GM23338 (cell line): ENCODE measurements at regions not wholly inside any gene's neighbourhood (a gene's known extent, or its start where the extent isn't known, plus 50 kb on each side); places are given as distances from the start of the nearest gene placed in this dataset.

Experiments used
- ATAC-seq: fragments of 200-7000 bp; cut with Tn5 transposase; 3 replicates; pipeline ENCODE4 v1.9.1; 2020
- DNase-seq: peaks from one replicate; pipeline ENCODE4 v3.0.0-alpha.2; 2015; ENCODE audit warnings: low spot score
- H2AFZ ChIP-seq: fragments of 200-600 bp; sonication (generic); 2 replicates; pipeline ENCODE4 v1.8.0; 2016; ENCODE audit warnings: antibody characterized with exemption, mild to moderate bottlenecking, moderate library complexity
- H3F3A ChIP-seq: fragments of 200-600 bp; sonication (generic); replicated peaks from 2 replicates; pipeline ENCODE4 v1.8.0; 2017; ENCODE audit warnings: antibody characterized with exemption, mixed run types, low read depth
- H3K27ac ChIP-seq: fragments of 200-600 bp; sonication (generic); 2 replicates; pipeline ENCODE4 v1.6.1; 2016; ENCODE audit warnings: low read depth
- H3K27me3 ChIP-seq: fragments of 200-600 bp; sonication (generic); 2 replicates; pipeline ENCODE4 v1.8.0; 2016; ENCODE audit warnings: mild to moderate bottlenecking, mixed run types, moderate library complexity; ENCODE audit not compliant: insufficient read depth
- H3K36me3 ChIP-seq: fragments of 200-600 bp; sonication (generic); 2 replicates; pipeline ENCODE4 v1.8.0; 2016; ENCODE audit warnings: mild to moderate bottlenecking; ENCODE audit not compliant: insufficient read depth
- H3K4me1 ChIP-seq: fragments of 200-600 bp; sonication (generic); 2 replicates; pipeline ENCODE4 v1.8.0; 2016; ENCODE audit warnings: mild to moderate bottlenecking, moderate library complexity; ENCODE audit not compliant: insufficient read depth
- H3K4me2 ChIP-seq: fragments of 200-600 bp; sonication (generic); 2 replicates; pipeline ENCODE4 v1.7.1; 2017; ENCODE audit warnings: mixed run types
- H3K4me3 ChIP-seq: fragments of 200-600 bp; sonication (generic); 2 replicates; pipeline ENCODE4 v1.6.1; 2016; ENCODE audit warnings: mixed run types
- H3K79me2 ChIP-seq: fragments of 200-600 bp; sonication (generic); replicated peaks from 2 replicates; pipeline ENCODE4 v1.8.0; 2017; ENCODE audit warnings: mild to moderate bottlenecking; ENCODE audit not compliant: insufficient read depth
- H3K9me2 ChIP-seq: fragments of 200-600 bp; sonication (generic); 2 replicates; pipeline ENCODE4 v1.8.0; 2017; ENCODE audit not compliant: insufficient read depth
- H4K20me1 ChIP-seq: fragments of 200-600 bp; sonication (generic); replicated peaks from 2 replicates; pipeline ENCODE4 v1.8.0; 2017; ENCODE audit warnings: mild to moderate bottlenecking; ENCODE audit not compliant: insufficient read depth
- H3K27ac Mint-ChIP-seq: 2 replicates; pipeline ENCODE4 v1.8.0; 2020; ENCODE audit warnings: inconsistent platforms, mild to moderate bottlenecking, moderate library complexity, mixed read lengths
- H3K27me3 Mint-ChIP-seq: 3 replicates; pipeline ENCODE4 v1.8.0; 2022; ENCODE audit warnings: low read depth, mild to moderate bottlenecking, moderate library complexity, mixed read lengths, inconsistent platforms; ENCODE audit not compliant: insufficient read depth, poor library complexity
- H3K36me3 Mint-ChIP-seq: 3 replicates; pipeline ENCODE4 v1.8.0; 2021; ENCODE audit warnings: low read depth, mild to moderate bottlenecking, inconsistent platforms, moderate library complexity, mixed read lengths
- H3K4me1 Mint-ChIP-seq: 3 replicates; pipeline ENCODE4 v1.8.0; 2020; ENCODE audit warnings: mild to moderate bottlenecking, inconsistent platforms, mixed read lengths
- H3K4me3 Mint-ChIP-seq: 3 replicates; pipeline ENCODE4 v1.8.0; 2021; ENCODE audit warnings: moderate library complexity, mild to moderate bottlenecking, inconsistent platforms, mixed read lengths
- H3K9me3 Mint-ChIP-seq: 3 replicates; pipeline ENCODE4 v1.8.0; 2020; ENCODE audit warnings: moderate library complexity, mild to moderate bottlenecking, inconsistent platforms, mixed read lengths
- CTCF ChIP-seq, 2 experiments: fragments of 200-600 bp in 1 of 2; sonication (generic) in 1 of 2; conservative IDR thresholded peaks; 2 replicates each; pipeline versions ENCODE4 v1.5.1 to v1.6.1; 2016 to 2017; ENCODE audit warnings: antibody characterized with exemption in 2 of 2, low read depth in 2 of 2, mild to moderate bottlenecking in 2 of 2, moderate library complexity in 1 of 2
- ETS1 ChIP-seq: IDR thresholded peaks from 2 replicates; pipeline ENCODE4 v1.6.1; 2016; ENCODE audit warnings: antibody characterized with exemption
- EZH2phosphoT487 ChIP-seq: fragments of 200-600 bp; sonication (generic); IDR thresholded peaks from one replicate; pipeline ENCODE4 v1.8.1; 2018; ENCODE audit warnings: antibody characterized with exemption; ENCODE audit not compliant: unreplicated experiment
- JUNB ChIP-seq: IDR thresholded peaks from one replicate; pipeline ENCODE4 v1.6.1; 2016; ENCODE audit warnings: antibody characterized with exemption; ENCODE audit not compliant: unreplicated experiment
- NANOG ChIP-seq: IDR thresholded peaks from 2 replicates; pipeline ENCODE4 v1.6.1; 2016; ENCODE audit warnings: antibody characterized with exemption, borderline replicate concordance
- REST ChIP-seq: IDR thresholded peaks from one replicate; pipeline ENCODE4 v1.6.1; 2018; ENCODE audit warnings: antibody characterized with exemption; ENCODE audit not compliant: unreplicated experiment
- STAT1 ChIP-seq: IDR thresholded peaks from one replicate; pipeline ENCODE4 v1.6.1; 2016; ENCODE audit warnings: antibody characterized with exemption; ENCODE audit not compliant: unreplicated experiment
- ZNF114 ChIP-seq: fragments of 250-450 bp; sonication (Bioruptor Pico); IDR thresholded peaks from 2 replicates; pipeline ENCODE4 v1.5.0; 2020; ENCODE audit warnings: mild to moderate bottlenecking, moderate library complexity
- ZNF331 ChIP-seq: fragments of 250-450 bp; sonication (Bioruptor Pico); IDR thresholded peaks from 2 replicates; pipeline ENCODE4 v1.5.0; 2020; ENCODE audit warnings: low read depth, mild to moderate bottlenecking, moderate library complexity
- TF ChIP-seq, protein P1 (sequence below): fragments of 250-450 bp; sonication (Bioruptor Pico); IDR thresholded peaks from 2 replicates; pipeline ENCODE4 v1.5.0; 2020; ENCODE audit warnings: mild to moderate bottlenecking, moderate library complexity

GRCh38 chr6:9708600-9708999 is 706.3 kb downstream of the TFAP2A start:
- no peaks in the 10 kb centered on the region for H3K79me2 ChIP-seq
- DNase-seq (no peak), ATAC-seq (no peak)
- no peaks in the 10 kb centered on the region for H3K36me3 ChIP-seq
- Mint-ChIP-seq H3K4me3 (no peak overlapping the region), H3K27me3 (no peaks in the 10 kb centered on the region), H3K36me3 (no peaks in the 10 kb centered on the region), H3K27ac (no peak overlapping the region), H3K4me1 (peaks cover 19% of the 10 kb centered on the region), H3K9me3 (no peaks in the 10 kb centered on the region)
- H3K4me1 ChIP-seq, result peaks cover 32% of the 10 kb centered on the region
- peaks cover 10% of the 10 kb centered on the region for H3K9me2 ChIP-seq
- no peak for TF ChIP-seq NANOG
- TF ChIP-seq CTCF (conservative IDR thresholded peaks at IDR 0.05; ENCODE audit: low read depth in 2 of 2), result no peak
- TF ChIP-seq JUNB, result no peak
- no peak for TF ChIP-seq ZNF114 (CRISPR knock-in tag)
- no peak for TF ChIP-seq ETS1
- TF ChIP-seq, protein P1, sequence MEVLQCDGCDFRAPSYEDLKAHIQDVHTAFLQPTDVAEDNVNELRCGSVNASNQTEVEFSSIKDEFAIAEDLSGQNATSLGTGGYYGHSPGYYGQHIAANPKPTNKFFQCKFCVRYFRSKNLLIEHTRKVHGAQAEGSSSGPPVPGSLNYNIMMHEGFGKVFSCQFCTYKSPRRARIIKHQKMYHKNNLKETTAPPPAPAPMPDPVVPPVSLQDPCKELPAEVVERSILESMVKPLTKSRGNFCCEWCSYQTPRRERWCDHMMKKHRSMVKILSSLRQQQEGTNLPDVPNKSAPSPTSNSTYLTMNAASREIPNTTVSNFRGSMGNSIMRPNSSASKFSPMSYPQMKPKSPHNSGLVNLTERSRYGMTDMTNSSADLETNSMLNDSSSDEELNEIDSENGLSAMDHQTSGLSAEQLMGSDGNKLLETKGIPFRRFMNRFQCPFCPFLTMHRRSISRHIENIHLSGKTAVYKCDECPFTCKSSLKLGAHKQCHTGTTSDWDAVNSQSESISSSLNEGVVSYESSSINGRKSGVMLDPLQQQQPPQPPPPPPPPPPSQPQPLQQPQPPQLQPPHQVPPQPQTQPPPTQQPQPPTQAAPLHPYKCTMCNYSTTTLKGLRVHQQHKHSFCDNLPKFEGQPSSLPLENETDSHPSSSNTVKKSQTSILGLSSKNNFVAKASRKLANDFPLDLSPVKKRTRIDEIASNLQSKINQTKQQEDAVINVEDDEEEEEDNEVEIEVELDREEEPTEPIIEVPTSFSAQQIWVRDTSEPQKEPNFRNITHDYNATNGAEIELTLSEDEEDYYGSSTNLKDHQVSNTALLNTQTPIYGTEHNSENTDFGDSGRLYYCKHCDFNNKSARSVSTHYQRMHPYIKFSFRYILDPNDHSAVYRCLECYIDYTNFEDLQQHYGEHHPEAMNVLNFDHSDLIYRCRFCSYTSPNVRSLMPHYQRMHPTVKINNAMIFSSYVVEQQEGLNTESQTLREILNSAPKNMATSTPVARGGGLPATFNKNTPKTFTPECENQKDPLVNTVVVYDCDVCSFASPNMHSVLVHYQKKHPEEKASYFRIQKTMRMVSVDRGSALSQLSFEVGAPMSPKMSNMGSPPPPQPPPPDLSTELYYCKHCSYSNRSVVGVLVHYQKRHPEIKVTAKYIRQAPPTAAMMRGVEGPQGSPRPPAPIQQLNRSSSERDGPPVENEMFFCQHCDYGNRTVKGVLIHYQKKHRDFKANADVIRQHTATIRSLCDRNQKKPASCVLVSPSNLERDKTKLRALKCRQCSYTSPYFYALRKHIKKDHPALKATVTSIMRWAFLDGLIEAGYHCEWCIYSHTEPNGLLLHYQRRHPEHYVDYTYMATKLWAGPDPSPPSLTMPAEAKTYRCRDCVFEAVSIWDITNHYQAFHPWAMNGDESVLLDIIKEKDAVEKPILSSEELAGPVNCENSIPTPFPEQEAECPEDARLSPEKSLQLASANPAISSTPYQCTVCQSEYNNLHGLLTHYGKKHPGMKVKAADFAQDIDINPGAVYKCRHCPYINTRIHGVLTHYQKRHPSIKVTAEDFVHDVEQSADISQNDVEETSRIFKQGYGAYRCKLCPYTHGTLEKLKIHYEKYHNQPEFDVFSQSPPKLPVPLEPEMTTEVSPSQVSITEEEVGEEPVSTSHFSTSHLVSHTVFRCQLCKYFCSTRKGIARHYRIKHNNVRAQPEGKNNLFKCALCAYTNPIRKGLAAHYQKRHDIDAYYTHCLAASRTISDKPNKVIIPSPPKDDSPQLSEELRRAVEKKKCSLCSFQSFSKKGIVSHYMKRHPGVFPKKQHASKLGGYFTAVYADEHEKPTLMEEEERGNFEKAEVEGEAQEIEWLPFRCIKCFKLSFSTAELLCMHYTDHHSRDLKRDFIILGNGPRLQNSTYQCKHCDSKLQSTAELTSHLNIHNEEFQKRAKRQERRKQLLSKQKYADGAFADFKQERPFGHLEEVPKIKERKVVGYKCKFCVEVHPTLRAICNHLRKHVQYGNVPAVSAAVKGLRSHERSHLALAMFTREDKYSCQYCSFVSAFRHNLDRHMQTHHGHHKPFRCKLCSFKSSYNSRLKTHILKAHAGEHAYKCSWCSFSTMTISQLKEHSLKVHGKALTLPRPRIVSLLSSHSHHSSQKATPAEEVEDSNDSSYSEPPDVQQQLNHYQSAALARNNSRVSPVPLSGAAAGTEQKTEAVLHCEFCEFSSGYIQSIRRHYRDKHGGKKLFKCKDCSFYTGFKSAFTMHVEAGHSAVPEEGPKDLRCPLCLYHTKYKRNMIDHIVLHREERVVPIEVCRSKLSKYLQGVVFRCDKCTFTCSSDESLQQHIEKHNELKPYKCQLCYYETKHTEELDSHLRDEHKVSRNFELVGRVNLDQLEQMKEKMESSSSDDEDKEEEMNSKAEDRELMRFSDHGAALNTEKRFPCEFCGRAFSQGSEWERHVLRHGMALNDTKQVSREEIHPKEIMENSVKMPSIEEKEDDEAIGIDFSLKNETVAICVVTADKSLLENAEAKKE (CRISPR knock-in tag), result no peak
- no peak for TF ChIP-seq REST
- TF ChIP-seq STAT1, result no peak
- no peak for TF ChIP-seq ZNF331 (CRISPR knock-in tag)
- TF ChIP-seq EZH2phosphoT487, result no peak
- H2AFZ ChIP-seq, result no peak overlapping the region
- no peaks in the 10 kb centered on the region for H3K27me3 ChIP-seq
- H3K27ac ChIP-seq, result no peak overlapping the region
- H3F3A ChIP-seq, result no peaks in the 10 kb centered on the region
- H4K20me1 ChIP-seq, result no peaks in the 10 kb centered on the region
- H3K4me2 ChIP-seq, result no peak overlapping the region
- no peak overlapping the region for H3K4me3 ChIP-seq
